H1 (cell line): ENCODE measurements at regions not wholly inside any gene's neighbourhood (a gene's known extent, or its start where the extent isn't known, plus 50 kb on each side); places are given as distances from the start of the nearest gene placed in this dataset.

Experiments used
- CTCF ChIP-seq, 3 experiments: IDR thresholded peaks; 1 replicate in 2 of 3; 2 replicates in 1 of 3; pipeline versions ENCODE4 v1.5.1 to v1.6.1; 2011; ENCODE audit warnings: low read length in 3 of 3, mild to moderate bottlenecking in 3 of 3, inconsistent platforms in 2 of 3, low read depth in 1 of 3, moderate library complexity in 1 of 3; ENCODE audit not compliant: insufficient read depth in 1 of 3; ENCODE audit errors: control extremely low read depth in 1 of 3
- EP300 ChIP-seq, 2 experiments: IDR thresholded peaks; 1 replicate in 1 of 2; 2 replicates in 1 of 2; pipeline ENCODE4 v1.6.1; 2011 to 2012; ENCODE audit warnings: low read depth in 2 of 2, low read length in 2 of 2, mild to moderate bottlenecking in 2 of 2, borderline replicate concordance in 1 of 2, inconsistent platforms in 1 of 2, moderate library complexity in 1 of 2
- SIRT6 ChIP-seq: IDR thresholded peaks from one replicate; pipeline ENCODE4 v1.7.1; 2012; ENCODE audit warnings: low read length, inconsistent platforms
- TCF12 ChIP-seq: IDR thresholded peaks from 2 replicates; pipeline ENCODE4 v1.6.1; 2011; ENCODE audit warnings: low read depth, mild to moderate bottlenecking, low read length
- USF2 ChIP-seq: IDR thresholded peaks from 2 replicates; pipeline ENCODE4 v1.6.1; 2011; ENCODE audit warnings: low read length, improper control_type of control experiment

GRCh38 chr5:135105105-135105484, 71.1 kb upstream of the PITX1 start (continued):
- no peak for TF ChIP-seq USF2
- TF ChIP-seq TCF12, result no peak
- TF ChIP-seq EP300 (IDR thresholded peaks at IDR 0.05; ENCODE audit: borderline replicate concordance in 1 of 2, low read depth in 2 of 2, low read length in 2 of 2), result no peak
- TF ChIP-seq CTCF (IDR thresholded peaks at IDR 0.05; ENCODE audit: control extremely low read depth in 1 of 3, insufficient read depth in 1 of 3, low read depth in 1 of 3, low read length in 3 of 3), result no peak
- no peak for TF ChIP-seq SIRT6
